GM19467 (cell line): ENCODE measurements at regions not wholly inside any gene's neighbourhood (a gene's known extent, or its start where the extent isn't known, plus 50 kb on each side); places are given as distances from the start of the nearest gene placed in this dataset.
"Not testable (repeated sequence)": the region's sequence is repeated elsewhere in the genome, so short reads cannot be mapped to it uniquely, and the experiment has no call there.

Experiments
- ATAC-seq: cut with Tn5 transposase; IDR thresholded peaks from one replicate; pipeline ENCODE4 v1.9.1; 2021; ENCODE audit warnings: mild to moderate bottlenecking, moderate library complexity; ENCODE audit not compliant: unreplicated experiment

DNA sequence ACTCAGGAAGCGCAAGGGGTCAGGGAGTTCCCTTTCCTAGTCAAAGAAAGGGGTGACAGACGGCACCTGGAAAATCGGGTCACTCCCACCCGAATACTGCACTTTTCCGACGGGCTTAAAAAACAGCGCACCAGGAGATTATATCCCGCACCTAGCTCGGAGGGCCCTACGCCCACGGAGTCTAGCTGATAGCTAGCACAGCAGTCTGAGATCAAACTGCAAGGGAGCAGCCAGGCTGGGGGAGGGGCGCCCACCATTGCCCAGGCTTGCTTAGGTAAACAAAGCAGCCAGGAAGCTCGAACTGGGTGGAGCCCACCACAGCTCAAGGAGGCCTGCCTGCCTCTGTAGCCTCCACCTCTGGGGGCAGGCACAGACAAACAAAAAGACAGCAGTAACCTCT, 1416.8 kb downstream of the RPA4 start:
- not testable (repeated sequence) for ATAC-seq

DNA sequence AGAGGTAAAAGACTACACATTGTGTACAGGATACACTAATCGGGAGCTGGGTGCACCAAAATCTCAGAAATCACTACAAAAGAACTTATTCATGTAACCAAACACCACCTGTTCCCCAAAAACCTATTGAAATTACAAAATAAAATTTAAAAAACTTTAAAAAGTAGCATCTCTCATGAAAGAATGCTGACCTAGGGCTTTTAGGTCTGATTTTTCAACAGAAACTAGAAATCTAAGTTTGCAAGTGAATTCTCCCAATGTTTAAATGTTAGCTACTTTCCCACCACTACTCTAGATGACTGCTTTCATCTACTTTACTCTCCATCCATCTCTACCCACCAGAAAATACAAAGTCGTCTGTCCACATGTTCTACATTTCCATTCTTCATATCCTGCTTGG, 1447.7 kb downstream of the RPA4 start:
- ATAC-seq = no peak

DNA sequence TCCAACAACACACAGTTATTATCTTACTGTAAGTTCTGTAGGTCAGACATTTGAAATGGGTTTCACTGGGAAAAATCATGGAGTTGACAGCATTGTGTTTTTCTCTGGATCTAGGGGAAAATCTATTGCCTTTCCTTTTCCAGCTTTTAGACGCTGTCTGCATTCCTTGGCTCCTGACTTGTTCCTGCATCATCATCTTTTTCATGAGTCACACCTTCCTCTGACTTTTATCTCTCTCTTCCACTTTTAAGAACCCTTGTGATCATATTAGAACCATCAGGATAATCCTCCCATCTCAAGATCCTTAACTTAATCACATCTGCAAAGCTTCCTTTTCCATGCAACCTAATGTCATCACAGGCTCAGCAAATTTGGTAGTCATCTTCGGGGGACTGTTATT, 1454.8 kb downstream of the RPA4 start:
- ATAC-seq = no peak

DNA sequence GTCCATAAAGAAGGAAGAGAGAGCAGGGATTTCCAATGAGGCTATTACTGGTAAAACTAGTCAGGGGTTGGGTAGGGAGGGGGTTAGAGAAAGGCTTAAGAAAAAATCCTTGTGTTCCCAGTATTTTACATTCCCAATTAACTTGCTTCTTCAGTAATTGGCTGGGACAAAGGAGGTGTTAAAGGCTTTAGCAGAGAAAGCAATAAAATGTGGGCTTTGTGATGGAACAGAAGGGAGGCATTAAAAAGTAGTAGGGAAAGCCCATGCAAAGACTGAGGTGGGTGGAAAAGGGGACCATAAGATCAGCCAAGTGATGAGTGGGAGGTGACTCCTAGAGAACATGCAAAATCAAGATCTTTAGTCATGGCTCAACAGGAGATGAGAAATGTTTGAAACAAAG, 1467.2 kb downstream of the RPA4 start:
- ATAC-seq = no peak

DNA sequence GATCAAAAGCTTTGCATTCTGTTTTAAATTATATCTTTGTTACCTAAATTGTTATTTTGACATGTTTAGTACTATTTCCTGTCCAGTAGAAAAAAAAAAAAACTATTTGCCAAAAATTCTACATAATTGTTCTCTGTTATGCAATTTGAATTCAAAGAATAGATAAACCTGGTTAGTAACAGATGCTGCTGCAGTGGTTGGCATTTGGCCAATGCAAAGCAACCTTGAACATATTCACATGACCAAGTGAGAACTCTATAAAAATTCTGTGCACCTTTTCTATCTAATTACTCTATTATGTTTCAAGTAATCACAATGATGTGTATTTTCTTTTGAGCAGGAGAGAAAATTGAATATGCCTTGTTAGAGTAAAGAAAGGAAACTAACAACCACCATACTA, 1473.4 kb downstream of the RPA4 start:
- no peak for ATAC-seq

DNA sequence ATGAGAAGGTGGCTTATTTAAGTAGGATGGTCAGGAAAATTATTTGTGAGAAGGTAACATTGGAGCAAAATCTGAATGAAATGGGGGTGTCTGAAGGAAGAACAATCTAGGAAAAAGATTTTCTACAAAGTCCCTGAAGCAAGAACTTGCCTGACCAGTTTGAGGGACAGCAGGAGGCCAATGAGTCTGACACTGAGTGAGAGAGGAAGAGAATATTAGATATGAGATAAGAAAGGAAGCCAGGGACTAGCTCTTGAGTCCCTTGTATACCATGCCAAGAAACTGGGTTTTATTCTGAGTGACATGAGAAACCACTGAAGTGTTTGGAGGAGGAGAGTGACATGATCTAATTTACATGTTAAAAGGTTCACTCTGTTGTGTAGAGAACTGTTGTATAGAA, 1478.9 kb downstream of the RPA4 start:
- ATAC-seq = no peak

DNA sequence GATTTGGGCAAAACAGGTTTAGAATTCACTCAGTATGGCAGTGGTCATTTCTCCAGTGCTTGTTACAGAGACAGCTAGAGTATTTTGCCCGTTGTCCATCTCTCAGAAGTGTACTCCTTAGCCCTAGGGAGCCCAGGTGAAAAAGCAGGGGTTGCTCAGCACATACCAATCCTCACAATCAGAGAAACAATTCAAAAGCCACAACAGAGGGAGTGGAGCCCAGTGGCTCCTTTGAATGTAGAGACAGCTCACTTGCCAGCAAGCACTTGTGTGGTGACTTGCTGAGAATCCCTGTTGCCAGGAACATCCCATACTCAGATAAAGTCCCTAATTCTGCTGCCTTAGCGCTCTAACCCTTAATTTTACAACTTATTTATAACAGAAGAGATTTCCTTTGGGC, 1488.3 kb downstream of the RPA4 start:
- ATAC-seq = no peak

DNA sequence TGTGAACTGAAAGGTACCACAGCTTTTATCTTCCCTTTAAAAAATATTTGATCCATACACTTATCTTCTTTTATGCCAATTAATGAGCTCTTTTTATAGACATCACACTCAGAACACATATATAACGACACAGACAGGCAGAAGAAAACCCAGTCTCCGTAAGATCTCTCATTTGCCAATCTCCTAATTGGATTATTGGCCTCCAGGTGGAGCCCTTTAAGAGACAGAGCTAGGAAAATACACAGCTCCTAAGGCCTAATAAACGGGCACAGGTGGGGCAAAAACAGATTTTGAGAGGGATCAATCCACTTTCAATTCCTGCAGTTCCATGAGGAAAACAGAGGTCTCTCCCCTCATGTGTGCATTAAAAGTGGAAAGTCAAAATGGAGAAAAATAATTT, 1495.4 kb downstream of the RPA4 start:
- ATAC-seq = no peak

DNA sequence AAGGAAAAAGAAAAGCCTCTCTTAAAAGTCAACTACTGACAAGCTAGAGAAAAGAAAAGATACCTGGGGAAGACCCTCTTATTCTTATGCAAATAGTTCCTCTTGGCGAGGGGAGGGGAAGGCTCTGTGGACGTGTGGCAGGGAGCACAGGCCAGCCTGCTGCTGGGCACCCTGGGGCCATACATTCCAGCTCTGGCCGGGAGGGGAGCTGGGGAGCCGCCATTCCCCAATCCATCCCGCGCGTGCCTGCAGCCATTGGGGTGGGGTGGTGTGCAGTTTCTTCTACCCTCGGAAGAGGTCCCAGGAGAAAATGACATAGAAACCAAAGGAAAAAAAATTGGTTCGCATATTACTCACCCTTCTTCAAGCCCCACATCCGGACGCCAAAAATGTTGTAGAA, 1496.4 kb downstream of the RPA4 start:
- no peak for ATAC-seq

DNA sequence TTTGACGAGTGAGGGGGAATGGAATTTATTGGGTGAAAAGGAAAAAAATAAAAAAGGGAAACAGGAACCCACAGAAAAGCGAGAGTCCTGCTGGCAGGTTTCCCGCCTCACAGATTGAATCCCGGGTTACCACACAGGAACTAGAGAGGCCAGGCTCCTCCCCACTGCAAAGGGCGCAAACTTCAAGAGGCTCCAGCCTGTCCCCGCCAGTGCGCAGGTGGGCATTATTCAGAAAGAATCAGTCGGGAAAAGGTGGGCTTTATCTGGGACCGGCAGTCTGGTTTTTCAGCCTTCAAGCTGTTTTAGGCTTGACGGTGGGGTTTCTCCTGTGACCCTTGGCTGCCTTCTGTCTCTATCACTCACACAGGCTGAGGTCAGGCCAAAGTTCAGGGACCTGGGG, 1496.8 kb downstream of the RPA4 start:
- ATAC-seq = no peak

DNA sequence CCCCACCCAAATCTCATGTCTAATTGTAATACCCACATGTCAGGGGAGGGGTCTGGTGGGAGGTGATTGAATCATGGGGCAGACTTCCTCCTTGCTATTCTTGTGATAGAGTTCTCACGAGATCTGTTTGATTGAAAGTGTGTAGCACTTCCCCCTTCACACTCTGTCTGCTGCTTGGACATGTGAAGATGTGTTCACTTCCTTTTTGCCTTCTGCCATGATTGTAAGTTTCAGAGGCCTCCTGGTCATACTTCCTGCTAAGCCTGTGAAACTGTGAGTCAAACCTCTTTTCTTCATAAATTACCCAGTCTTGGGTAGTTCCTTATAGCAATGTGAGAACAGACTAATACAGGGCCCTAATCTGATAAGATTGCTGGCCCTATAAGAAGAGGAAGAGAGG, 1514.8 kb downstream of the RPA4 start:
- no peak for ATAC-seq

DNA sequence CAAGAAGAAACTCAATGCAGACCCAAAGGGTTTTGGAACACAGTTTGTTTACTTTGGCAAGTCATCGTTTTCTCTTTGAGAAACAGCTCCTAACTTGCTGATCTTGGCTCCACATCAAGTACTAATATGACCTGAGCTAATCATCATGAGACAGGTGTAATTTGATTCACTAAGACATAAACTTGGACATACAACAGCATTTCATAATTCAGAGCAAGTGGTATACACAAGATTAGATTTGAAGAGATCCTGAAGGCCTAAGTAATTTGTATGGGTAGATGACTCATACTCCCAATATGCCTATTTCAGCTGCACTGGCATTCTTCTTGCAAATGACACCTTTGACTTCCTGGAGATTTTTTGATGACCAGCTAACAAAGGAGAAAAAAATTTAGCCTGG, 1521.7 kb downstream of the RPA4 start:
- ATAC-seq = no peak

DNA sequence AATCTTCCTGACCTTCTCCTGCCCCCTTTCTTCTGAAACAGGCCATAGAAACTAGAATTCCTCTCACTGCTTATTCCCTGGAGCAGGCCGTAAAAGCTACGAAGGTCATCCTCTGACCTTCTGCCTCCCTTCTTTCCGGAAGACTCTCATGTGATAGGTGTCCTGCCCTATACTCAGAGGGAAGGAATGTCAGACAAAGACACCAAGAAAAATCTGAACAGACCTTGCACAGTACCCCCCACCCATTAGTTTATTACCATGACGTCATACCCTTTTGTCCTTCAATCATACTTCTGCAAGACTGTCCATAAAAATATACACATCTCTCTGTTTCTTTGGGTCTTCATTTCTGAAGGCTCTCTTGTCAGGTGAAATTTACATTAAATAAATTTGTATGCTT, 1523.9 kb downstream of the RPA4 start:
- no peak for ATAC-seq

DNA sequence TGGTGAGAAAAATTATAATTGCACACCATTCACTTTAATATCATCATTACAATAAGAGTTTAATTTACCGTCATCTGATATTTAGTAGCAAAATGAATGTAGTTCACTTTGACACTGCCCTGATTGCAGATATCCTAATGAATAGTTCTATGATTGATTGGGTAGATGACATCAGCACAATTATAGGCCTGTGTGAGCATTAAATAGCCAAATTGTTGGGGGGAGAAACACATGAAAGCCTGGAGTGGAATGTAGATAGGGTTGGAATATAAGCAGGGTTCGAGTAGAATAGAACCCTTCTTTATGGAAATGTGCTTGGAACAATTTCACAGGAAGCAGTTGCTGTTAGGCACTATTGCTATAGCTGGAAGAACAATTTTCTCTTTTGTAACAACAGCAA, 1526.2 kb downstream of the RPA4 start:
- ATAC-seq = no peak

DNA sequence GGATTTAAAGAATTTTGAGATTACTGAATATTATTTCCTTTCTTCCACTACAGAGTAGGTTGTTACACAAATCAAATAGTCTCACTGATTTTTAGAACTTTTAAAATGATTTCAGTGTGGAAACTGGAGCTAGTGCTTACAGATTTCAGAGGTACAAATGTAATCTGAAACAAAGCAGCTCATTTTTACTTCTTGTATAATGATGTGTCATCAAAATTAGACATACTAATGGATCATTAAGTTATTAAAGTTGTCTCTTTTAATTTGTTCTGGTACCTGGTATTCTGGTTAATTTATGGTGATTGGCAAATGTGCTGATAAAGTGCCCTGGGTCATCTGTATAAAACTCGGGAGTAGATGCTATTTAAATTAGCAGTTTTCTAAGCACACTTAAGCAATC, 1528.3 kb downstream of the RPA4 start:
- ATAC-seq = no peak

DNA sequence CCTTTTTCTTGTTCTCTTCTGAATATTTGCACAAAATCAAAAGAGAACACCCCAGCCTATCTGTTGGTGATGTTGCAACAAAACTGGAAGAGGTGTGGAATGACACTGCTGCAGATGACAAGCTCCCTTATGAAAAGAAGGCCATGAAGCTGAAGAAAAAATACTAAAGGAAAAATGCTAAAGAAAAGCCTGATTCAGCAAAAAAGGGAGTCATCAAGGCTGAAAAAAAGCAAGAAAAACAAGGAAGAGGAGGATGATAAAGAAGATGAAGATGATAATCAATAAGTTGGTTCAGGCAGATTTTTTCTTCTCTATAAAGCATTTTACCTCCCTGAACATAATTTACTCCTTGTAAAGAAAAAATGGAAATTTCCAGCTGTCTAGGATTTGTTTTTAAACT, 1538.8 kb downstream of the RPA4 start:
- ATAC-seq = no peak

DNA sequence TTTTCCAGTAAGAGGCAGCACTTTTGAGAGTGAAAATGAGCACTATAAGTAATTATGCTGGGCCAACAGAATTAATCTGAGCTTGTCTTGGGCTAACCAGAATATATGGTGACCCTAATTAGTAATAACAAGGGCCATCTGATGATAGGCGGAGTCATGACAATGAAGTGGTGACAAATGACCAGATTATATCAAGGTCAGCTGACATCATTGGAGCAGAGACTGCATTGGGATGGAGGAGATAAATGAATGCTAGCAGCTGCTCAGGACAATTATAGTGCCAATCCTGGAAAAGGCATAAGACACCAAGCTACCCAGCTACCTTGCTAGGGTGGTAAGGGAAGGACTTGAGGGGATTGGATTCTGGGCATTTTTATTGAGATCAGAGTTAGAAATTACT, 1548.7 kb downstream of the RPA4 start:
- ATAC-seq = no peak

DNA sequence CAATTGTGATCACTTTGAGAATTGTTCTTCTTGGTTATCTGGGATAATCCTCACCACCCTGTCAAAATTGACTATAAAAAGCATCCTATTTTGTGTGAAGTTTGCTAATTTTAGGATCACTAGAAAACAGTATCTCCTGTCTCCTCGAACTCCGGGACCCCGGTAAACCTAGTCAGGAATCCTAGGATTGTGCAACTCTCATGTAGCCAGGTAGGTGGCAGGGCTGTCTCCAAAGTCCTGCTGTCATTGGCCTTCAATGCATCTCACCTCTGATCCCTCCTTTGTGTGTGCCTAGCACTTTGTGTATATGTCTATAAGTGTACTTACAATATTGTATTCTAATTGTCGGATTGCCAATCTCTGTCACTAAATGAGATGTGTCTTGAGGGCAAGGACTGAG, 1564.8 kb downstream of the RPA4 start:
- no peak for ATAC-seq

DNA sequence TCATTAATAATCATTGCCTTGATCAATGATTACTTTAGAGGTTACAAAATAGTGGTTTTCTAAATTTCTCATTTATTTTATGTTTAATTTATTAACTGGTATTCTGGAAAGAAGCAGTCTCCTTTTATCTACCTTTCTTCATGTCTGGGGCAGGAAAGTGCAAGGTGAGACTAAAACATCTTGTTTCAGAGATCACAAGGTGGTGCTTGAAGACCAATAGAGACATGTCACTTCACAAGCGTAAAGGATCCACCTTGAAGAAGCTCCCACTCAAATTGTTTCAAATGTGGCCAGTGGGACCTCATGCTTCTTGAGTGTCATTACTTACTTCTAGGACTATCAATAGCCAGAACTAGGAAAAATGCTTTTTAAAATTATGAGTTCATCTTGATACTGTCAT, 1568.7 kb downstream of the RPA4 start:
- no peak for ATAC-seq

DNA sequence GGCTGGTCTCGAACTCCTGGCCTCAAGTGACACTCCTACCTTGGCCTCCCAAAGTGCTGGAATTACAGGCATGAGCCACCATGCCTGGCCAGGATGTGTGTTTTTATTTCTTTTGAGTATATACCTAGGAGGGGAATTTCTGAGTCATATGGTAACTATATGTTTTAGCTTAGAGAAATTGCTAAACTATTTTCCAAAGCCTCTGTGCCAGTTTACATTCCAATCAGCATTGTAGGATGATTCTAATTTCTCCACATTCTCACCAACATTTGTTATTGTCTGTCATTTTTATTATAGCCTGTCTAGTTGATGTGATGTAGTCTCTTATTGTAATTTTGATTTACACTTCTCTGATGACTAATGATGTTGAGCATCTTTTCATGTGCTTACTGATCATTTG, 1576.0 kb downstream of the RPA4 start:
- ATAC-seq = no peak

DNA sequence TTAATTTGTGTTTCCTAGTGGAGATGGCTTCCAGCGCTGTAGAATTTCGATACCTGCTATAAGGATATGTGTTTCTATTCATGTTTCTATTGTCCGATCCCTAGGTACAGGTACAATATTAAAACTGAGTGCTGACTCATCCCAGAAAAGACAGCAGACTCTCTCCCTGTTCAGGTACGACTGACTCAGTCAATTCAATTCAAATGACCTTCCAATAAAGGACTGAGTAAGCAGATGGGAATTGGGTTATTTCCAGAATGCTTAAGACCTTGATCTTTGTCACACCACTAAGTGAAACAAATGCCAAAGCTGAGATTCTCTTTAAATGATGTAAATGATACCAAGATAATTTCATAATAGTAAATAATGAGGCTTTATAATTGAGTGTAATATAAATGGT, 1596.9 kb downstream of the RPA4 start:
- no peak for ATAC-seq

DNA sequence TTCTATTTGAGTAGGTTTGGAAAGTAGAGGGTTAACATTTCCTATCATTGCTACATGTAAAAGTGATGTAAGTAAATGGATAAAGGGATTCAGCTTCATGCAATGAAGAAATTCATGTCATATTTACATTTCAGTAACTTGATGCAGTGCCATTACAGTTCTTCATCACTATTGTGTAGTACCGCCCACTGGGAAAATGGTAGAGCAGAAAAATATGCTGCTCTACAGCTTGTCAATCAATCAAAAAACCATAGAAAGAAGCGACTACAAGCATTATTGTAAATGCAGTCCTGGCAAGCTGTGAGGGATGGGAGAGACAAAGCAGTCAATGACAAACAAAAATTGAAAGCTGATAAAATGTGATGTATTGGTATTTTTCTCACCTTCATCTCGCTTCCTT, 1597.9 kb downstream of the RPA4 start:
- no peak for ATAC-seq

DNA sequence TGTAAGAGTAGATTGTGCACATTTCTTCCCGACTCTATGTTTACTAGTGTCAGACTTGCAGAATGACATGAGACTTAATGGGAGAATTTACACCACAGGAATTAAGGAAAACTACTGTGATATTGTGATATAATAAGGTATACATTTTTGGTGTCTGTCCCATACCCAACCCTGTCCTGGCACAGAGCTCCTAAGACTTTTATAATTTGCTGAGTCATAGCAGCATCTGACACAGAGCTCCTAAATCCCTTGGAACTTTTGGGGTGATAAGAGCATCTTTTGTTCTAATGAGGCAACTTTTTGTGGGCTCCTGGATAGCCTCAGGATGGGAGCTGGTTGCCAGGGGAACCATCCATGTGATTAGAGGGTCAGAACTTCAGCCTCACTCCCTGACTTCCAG, 1607.0 kb downstream of the RPA4 start:
- no peak for ATAC-seq

DNA sequence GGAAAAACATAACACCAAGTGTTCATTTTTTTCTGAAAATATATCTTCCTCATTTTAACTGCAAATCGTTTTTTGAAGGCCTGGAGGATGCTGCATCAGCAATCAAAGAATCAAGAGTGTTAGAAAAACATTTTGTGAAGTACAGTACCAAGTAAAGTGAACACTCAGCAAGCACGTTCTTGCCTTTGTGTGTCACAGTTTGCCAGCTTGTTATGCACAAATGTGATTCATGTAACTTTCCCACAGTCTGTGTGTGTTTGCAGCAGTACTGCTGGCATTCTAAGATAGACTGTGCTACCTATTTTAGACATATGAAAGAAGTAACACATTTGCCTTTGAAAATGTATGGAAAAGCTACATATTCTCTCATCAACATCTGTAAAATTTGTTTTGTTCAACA, 1617.7 kb downstream of the RPA4 start:
- ATAC-seq = no peak
